Suprapubic skin (tissue), 4 donors: ENCODE measurements at regions not wholly inside any gene's neighbourhood (a gene's known extent, or its start where the extent isn't known, plus 50 kb on each side); places are given as distances from the start of the nearest gene placed in this dataset.

ENCODE experiments used
- DNase-seq, 2 donors: peaks; one replicate each; pipeline ENCODE4 v3.0.0-alpha.2; 2019; ENCODE audit warnings: low spot score in 2 of 2
- H3K27ac ChIP-seq: fragments of 200-600 bp; sonication (generic); one replicate; pipeline ENCODE4 v1.5.1; 2019
- H3K27me3 ChIP-seq: fragments of 200-600 bp; sonication (generic); one replicate; pipeline ENCODE4 v1.5.1; 2019
- H3K36me3 ChIP-seq: fragments of 200-600 bp; sonication (generic); one replicate; pipeline ENCODE4 v1.5.1; 2019
- H3K4me1 ChIP-seq: fragments of 200-600 bp; sonication (generic); one replicate; pipeline ENCODE4 v1.5.1; 2019
- H3K4me3 ChIP-seq: fragments of 200-600 bp; sonication (generic); one replicate; pipeline ENCODE4 v1.5.1; 2019; ENCODE audit warnings: mild to moderate bottlenecking
- H3K9me3 ChIP-seq: fragments of 200-600 bp; sonication (generic); one replicate; pipeline ENCODE4 v1.5.1; 2019
- EP300 ChIP-seq: sonication (generic); formaldehyde crosslinking; IDR thresholded peaks from one replicate; pipeline ENCODE4 v1.6.1; 2017; ENCODE audit warnings: antibody characterized with exemption
- POLR2A ChIP-seq, 2 donors: fragments of 450-650 bp; IDR thresholded peaks; one replicate each; pipeline ENCODE4 v1.6.1; 2017; ENCODE audit warnings: antibody characterized with exemption in 2 of 2, mild to moderate bottlenecking in 2 of 2, moderate library complexity in 2 of 2
- POLR2AphosphoS5 ChIP-seq, 3 donors: sonication (generic); formaldehyde crosslinking; IDR thresholded peaks; one replicate each; pipeline ENCODE4 v1.6.1; 2017; ENCODE audit warnings: antibody characterized with exemption in 3 of 3
- WGBS: methylation state at CpG from one replicate; pipeline ENCODE4 v1.1.5; 2018; 5-methylcytosine and 5-hydroxymethylcytosine counted together
- TF ChIP-seq, protein P1 (sequence below), 2 donors: fragments of 200-600 bp in 1 of 2; fragments of 450-650 bp in 1 of 2; sonication (generic) in 1 of 2; IDR thresholded peaks; one replicate each; pipeline ENCODE4 v1.5.1; 2016 to 2019; ENCODE audit warnings: antibody characterized with exemption in 2 of 2, mild to moderate bottlenecking in 1 of 2, moderate library complexity in 1 of 2

DNA sequence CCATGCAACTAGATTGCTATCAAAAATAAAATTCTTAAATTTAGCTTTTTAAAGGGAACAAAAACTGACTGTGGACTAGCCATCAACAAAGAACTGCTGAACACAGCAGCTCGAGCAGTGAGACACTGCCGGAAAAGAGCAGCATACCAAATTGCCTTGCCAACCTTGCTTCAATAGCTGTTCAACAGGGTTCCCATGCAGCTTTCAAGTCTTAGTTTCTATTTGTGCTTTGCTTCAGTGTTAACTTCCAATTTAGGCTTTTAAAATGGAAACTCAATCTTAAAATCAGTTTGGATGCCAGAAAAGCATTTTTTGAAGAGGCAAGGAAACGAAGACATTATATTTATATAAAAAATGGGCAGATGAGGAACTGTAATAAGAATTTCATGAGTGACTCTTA, 463.4 kb upstream of the MAGEB18 start:
- H3K36me3 ChIP-seq: no peaks in the 10 kb centered on the region
- DNase-seq: no peak
- no peaks in the 10 kb centered on the region for H3K27me3 ChIP-seq
- WGBS: 66% methylated on average over 3 of the region's 3 CpGs
- H3K9me3 ChIP-seq: no peaks in the 10 kb centered on the region
- no peaks in the 10 kb centered on the region for H3K4me1 ChIP-seq
- no peak overlapping the region for H3K4me3 ChIP-seq
- no peak for TF ChIP-seq EP300
- TF ChIP-seq, protein P1, sequence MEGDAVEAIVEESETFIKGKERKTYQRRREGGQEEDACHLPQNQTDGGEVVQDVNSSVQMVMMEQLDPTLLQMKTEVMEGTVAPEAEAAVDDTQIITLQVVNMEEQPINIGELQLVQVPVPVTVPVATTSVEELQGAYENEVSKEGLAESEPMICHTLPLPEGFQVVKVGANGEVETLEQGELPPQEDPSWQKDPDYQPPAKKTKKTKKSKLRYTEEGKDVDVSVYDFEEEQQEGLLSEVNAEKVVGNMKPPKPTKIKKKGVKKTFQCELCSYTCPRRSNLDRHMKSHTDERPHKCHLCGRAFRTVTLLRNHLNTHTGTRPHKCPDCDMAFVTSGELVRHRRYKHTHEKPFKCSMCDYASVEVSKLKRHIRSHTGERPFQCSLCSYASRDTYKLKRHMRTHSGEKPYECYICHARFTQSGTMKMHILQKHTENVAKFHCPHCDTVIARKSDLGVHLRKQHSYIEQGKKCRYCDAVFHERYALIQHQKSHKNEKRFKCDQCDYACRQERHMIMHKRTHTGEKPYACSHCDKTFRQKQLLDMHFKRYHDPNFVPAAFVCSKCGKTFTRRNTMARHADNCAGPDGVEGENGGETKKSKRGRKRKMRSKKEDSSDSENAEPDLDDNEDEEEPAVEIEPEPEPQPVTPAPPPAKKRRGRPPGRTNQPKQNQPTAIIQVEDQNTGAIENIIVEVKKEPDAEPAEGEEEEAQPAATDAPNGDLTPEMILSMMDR (IDR thresholded peaks at IDR 0.05): no peak
- no peak for TF ChIP-seq POLR2A (IDR thresholded peaks at IDR 0.05)
- no peak for TF ChIP-seq POLR2AphosphoS5 (IDR thresholded peaks at IDR 0.05)
- H3K27ac ChIP-seq: no peak overlapping the region

DNA sequence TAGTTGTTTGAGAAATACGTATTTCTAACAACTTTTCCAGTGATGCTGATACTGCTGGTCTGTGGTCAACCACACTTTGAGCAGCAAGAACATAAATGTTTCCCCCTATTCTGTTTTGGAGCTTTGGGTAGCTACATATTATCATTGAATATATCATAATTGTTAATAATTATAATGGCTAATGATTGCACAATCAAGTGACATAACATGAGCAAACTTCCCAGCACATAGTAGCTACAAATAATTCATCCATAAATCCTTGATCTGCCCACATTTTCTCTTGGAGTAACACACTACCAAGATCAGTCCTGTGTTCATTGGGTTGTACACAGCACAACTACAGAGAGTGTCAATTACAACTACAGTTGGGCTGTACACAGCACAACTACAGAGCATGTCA, 436.3 kb upstream of the MAGEB18 start:
- no peaks in the 10 kb centered on the region for H3K27me3 ChIP-seq

DNA sequence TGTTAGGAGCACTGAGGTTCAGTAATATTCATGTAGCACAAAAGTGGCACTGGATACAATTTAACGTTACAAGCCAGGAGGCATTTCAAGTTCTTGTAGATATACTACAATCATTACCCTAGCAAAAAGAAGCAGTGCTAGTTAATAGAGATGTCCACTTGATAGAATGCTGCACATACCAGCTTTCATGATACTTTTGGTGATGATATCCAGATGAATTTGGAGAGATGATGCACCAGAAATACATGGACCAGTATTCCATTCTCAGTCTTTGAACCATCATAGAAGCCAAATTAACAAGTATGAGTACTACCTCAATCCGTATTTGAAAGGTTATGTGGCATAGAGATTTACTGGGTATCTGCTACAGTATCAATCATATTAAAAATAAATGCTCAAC, 421.0 kb upstream of the MAGEB18 start:
- WGBS: 57% methylated on average over 2 of the region's 2 CpGs
- no peaks in the 10 kb centered on the region for H3K4me1 ChIP-seq
- no peak for DNase-seq
- no peak for TF ChIP-seq POLR2AphosphoS5 (IDR thresholded peaks at IDR 0.05)
- TF ChIP-seq POLR2A (IDR thresholded peaks at IDR 0.05): no peak
- TF ChIP-seq EP300: no peak
- TF ChIP-seq, protein P1 (IDR thresholded peaks at IDR 0.05): no peak
- H3K36me3 ChIP-seq: no peaks in the 10 kb centered on the region
- H3K27me3 ChIP-seq: no peaks in the 10 kb centered on the region
- H3K9me3 ChIP-seq: no peaks in the 10 kb centered on the region
- no peak overlapping the region for H3K4me3 ChIP-seq
- no peak overlapping the region for H3K27ac ChIP-seq

More for the DNA sequence above, 436.3 kb upstream of the MAGEB18 start:
- no peaks in the 10 kb centered on the region for H3K36me3 ChIP-seq
- no peak for DNase-seq
- H3K9me3 ChIP-seq: no peaks in the 10 kb centered on the region
- no peak overlapping the region for H3K4me3 ChIP-seq
- TF ChIP-seq POLR2A (IDR thresholded peaks at IDR 0.05) (no peak), POLR2AphosphoS5 (IDR thresholded peaks at IDR 0.05) (no peak), EP300 (no peak)
- TF ChIP-seq, protein P1 (IDR thresholded peaks at IDR 0.05): no peak
- no peaks in the 10 kb centered on the region for H3K4me1 ChIP-seq
- 76% methylated on average over 1 of the region's 1 CpG for WGBS
- no peak overlapping the region for H3K27ac ChIP-seq

DNA sequence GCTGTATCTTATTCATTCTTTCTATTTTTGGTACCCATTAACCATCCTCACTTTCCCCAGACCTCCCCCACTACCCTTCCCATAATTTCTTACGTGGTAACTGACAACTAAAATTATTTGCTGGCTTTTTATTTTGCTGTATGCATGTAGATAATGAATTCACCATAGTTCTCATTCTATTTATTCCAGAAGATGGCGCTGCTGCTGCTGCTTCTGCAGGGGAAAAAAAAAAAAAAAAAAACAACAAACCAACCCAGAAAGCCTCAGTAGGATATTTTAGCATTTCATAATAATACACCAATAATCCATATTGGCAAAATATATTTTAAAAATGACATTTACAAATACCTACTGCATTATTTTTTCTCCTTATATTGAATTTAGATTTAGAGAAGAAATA, 416.6 kb upstream of the MAGEB18 start:
- no peaks in the 10 kb centered on the region for H3K27me3 ChIP-seq
- no peaks in the 10 kb centered on the region for H3K4me1 ChIP-seq
- no peak overlapping the region for H3K4me3 ChIP-seq
- no peaks in the 10 kb centered on the region for H3K36me3 ChIP-seq
- H3K9me3 ChIP-seq: no peaks in the 10 kb centered on the region
- H3K27ac ChIP-seq: no peak overlapping the region
- 9% methylated on average over 2 of the region's 2 CpGs for WGBS
- no peak for DNase-seq
- TF ChIP-seq POLR2A (IDR thresholded peaks at IDR 0.05) (no peak), EP300 (no peak), POLR2AphosphoS5 (IDR thresholded peaks at IDR 0.05) (no peak)
- TF ChIP-seq, protein P1 (IDR thresholded peaks at IDR 0.05): no peak

DNA sequence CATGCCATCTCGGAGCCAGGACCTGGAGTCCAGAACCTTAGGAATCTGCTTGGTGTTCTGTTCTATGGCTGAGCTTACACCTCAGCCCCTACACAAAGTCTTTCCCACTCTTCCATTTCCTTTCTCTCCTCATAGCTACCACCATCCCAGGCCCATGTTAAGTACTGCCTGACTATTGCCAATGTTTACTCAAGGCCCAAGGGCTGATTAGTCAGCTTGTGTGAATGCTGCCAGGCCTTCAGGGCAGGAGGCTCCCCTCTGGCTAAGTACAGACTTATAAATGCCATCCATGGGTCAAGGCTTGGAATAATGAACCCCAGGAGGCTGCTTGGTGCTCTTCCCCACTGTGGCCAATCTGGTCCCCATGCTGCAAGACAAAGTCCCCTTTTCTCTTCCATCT, 411.6 kb upstream of the MAGEB18 start:
- 85% methylated on average over 1 of the region's 1 CpG for WGBS

More for the DNA sequence above, 411.6 kb upstream of the MAGEB18 start:
- Histone ChIP-seq H3K4me1 (no peaks in the 10 kb centered on the region), H3K4me3 (no peak overlapping the region), H3K9me3 (no peaks in the 10 kb centered on the region), H3K27ac (no peak overlapping the region), H3K36me3 (no peaks in the 10 kb centered on the region), H3K27me3 (no peaks in the 10 kb centered on the region)
- DNase-seq: no peak
- TF ChIP-seq POLR2A (IDR thresholded peaks at IDR 0.05) (no peak), EP300 (no peak)
- TF ChIP-seq, protein P1 (IDR thresholded peaks at IDR 0.05): no peak
